Esophagus (tissue), 2 donors: ENCODE measurements at regions not wholly inside any gene's neighbourhood (a gene's known extent, or its start where the extent isn't known, plus 50 kb on each side); places are given as distances from the start of the nearest gene placed in this dataset.

Experiments used
- H3K27ac ChIP-seq, 2 donors: one replicate each; pipeline ENCODE4 v1.5.1; 2013; ENCODE audit warnings: low read depth in 2 of 2, mild to moderate bottlenecking in 2 of 2, inconsistent platforms in 1 of 2, low read length in 1 of 2, moderate library complexity in 1 of 2
- H3K27me3 ChIP-seq, 2 donors: one replicate each; pipeline ENCODE4 v1.6.1; 2013; ENCODE audit warnings: low read length in 2 of 2, control low read depth in 1 of 2, mild to moderate bottlenecking in 1 of 2; ENCODE audit not compliant: insufficient read depth in 2 of 2, control insufficient read depth in 1 of 2
- H3K36me3 ChIP-seq, 2 donors: one replicate each; pipeline ENCODE4 v1.6.1; 2013; ENCODE audit warnings: low read length in 1 of 2; ENCODE audit not compliant: control insufficient read depth in 2 of 2, insufficient read depth in 2 of 2
- H3K4me1 ChIP-seq, 2 donors: one replicate each; pipeline ENCODE4 v1.6.1; 2013; ENCODE audit warnings: low read length in 1 of 2; ENCODE audit not compliant: control insufficient read depth in 2 of 2, insufficient read depth in 2 of 2
- H3K4me3 ChIP-seq, 2 donors: one replicate each; pipeline ENCODE4 v1.5.1; 2013; ENCODE audit warnings: low read length in 2 of 2, mild to moderate bottlenecking in 2 of 2, low read depth in 1 of 2, moderate library complexity in 1 of 2
- H3K9me3 ChIP-seq, 2 donors: one replicate each; pipeline ENCODE4 v1.6.1; 2013; ENCODE audit warnings: mild to moderate bottlenecking in 2 of 2, low read depth in 1 of 2, low read length in 1 of 2, moderate library complexity in 1 of 2; ENCODE audit not compliant: control insufficient read depth in 2 of 2, insufficient read depth in 1 of 2
- WGBS, 2 donors: extraction: QIAGEN DNeasy Blood & Tissue Kit; methylation state at CpG; one replicate each; pipeline ENCODE4 v1.1.7; 2013; 5-methylcytosine and 5-hydroxymethylcytosine counted together
- donor health status: healthy with polysubstance abuse.
- donor health status: Bipolar disorder and iron deficiency.

DNA sequence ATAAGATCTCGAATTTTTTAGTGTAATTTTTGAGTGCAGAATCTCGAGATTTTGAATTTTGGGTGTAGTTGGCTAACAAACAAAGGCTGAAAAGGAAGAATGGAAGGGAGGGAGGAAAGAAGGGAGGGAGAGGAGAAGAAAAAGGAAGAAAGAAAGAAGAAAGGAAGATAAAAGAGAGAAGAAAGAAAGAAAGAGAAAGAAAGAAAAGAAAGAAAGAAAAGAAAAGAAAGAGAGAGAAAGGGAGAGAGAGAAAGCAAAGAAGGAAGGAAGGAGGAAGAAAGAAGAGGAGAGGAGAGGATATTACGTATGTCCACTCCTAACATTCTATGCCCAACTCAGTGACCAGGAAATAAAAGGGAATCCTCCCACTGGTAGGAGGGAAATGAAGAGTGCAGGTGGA is 169.6 kb downstream of the TBXT start:
- WGBS, 2 donors = 63 to 69% methylated on average over 3 of the region's 3 CpGs

DNA sequence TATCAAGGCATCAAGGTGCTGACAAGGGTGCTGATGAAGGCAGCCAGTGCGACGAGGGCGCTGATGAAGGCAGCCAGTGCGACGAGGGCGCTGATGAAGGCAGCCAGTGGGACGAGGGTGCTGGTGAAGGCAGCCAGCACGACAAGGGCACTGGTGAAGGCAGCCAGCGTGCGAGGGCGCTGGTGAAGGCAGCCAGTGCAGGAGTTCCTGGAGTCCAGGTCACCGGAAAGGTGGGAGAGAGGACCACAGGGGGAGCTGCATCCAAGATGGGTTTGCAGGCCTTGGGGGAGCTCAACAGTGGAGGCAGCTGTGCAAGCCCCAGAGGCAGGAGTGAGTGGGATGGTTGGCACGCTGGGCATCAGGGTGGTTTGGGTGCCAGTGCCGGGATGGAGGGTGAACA is 176.3 kb downstream of the TBXT start:
- no peak overlapping the region for H3K4me3 ChIP-seq
- peaks cover 0 to 5% of the 10 kb centered on the region in 2 donors for H3K27me3 ChIP-seq
- peaks cover 0 to 2% of the 10 kb centered on the region in 2 donors for H3K9me3 ChIP-seq
- H3K36me3 ChIP-seq = no peaks in the 10 kb centered on the region
- no peak overlapping the region for H3K27ac ChIP-seq
- WGBS, 2 donors = 79 to 84% methylated on average over 14 of the region's 14 CpGs
- H3K4me1 ChIP-seq = no peaks in the 10 kb centered on the region

More for the DNA sequence above, 169.6 kb downstream of the TBXT start:
- H3K9me3 ChIP-seq = peaks cover 0 to 4% of the 10 kb centered on the region in 2 donors
- H3K36me3 ChIP-seq = no peaks in the 10 kb centered on the region
- no peak overlapping the region for H3K4me3 ChIP-seq
- no peak overlapping the region for H3K27ac ChIP-seq
- H3K4me1 ChIP-seq = no peaks in the 10 kb centered on the region
- no peaks in the 10 kb centered on the region for H3K27me3 ChIP-seq

DNA sequence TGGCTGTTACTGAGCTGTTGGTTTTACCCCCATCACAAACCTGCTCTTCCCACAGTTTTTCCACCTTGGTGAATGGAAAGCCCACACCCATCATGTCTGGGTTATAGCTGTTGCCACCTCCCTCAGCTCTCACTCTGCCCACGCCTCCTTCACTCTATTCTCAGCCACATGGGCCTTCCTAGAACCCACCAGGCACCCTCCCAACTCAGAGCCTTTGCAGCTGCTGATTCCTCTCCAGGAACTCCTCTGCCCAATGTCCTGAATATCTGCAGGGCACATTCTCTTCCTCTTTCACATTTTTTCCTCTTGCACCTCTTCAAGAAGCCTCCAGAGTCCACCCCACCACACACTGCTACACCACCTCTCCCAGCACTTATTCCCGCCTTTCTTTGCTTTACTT is 177.4 kb downstream of the TBXT start:
- 48 to 64% methylated on average over 2 of the region's 2 CpGs for WGBS, 2 donors
- Histone ChIP-seq H3K4me3 (no peak overlapping the region), H3K27me3 (peaks cover 0 to 5% of the 10 kb centered on the region in 2 donors), H3K4me1 (no peaks in the 10 kb centered on the region), H3K36me3 (no peaks in the 10 kb centered on the region), H3K27ac (no peak overlapping the region), H3K9me3 (peaks cover 0 to 2% of the 10 kb centered on the region in 2 donors)

DNA sequence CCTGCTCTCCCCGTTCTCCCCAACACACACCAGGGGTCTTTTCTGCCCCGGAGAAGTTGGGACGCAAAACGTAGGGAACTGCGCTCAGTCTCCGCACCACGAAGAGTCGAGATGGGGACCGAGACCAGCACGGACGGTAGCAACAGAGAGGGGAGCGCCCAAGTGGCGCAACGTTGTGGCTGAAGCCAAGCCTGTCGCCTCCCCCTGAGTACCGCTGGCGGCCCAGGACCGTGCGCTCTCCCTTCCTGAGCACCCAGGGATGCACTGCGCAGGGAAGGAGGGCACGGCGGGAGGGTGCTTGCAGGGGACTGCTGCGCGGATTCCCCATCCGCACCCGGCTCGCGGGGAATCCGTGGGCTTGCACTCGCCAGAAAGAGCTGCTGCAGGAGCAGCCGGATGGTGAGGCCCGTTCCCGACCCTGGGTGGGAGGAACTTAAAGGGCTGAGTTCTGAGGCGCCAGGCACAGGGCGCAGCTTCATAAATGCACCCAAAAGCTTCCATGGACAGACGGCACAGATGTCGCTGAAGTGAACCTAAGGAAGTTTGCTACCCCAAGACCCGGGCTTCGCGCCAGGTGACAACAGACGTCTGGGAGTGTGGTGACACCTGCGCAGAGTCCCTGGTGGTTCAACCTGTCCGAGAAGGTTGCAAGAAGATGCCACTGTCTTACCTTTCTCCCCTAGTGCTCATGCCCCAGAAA is 178.7 kb downstream of the TBXT start:
- peaks cover 0 to 2% of the 10 kb centered on the region in 2 donors for H3K9me3 ChIP-seq
- no peak overlapping the region for H3K27ac ChIP-seq
- no peaks in the 10 kb centered on the region for H3K4me1 ChIP-seq
- peaks cover 0 to 5% of the 10 kb centered on the region in 2 donors for H3K27me3 ChIP-seq
- no peak overlapping the region for H3K4me3 ChIP-seq
- 5 to 6% methylated on average over 42 to 43 of the region's 43 CpGs for WGBS, 2 donors
- no peaks in the 10 kb centered on the region for H3K36me3 ChIP-seq

DNA sequence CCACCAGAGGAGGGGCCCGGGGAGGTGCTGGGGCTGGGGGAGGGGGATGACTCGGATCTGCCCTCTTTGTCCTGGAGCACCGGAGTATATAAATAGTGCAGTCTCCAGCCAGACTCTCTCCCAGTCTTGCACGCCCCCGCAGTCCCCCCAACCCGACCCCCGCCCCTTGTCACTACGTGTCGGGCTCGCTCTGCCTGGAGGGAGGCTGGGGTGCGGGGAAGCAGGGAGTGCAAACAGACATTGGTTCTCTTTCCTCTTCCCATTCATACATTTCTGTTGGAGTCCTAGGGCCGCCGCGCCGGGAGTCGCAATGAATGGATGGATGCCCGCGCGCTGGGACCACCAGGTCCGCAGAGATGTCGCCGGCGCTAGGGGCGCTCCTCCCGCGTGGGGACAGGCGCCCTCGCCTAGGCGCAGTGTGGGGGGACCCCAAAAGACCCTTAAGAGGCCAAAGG is 179.3 kb downstream of the TBXT start:
- WGBS, 2 donors = 2 to 3% methylated on average over 29 of the region's 29 CpGs
- H3K4me3 ChIP-seq = peak overlapping the region in 1 of 2 donors; percentile 35
- no peaks in the 10 kb centered on the region for H3K36me3 ChIP-seq
- H3K27me3 ChIP-seq = peaks cover 0 to 5% of the 10 kb centered on the region in 2 donors
- H3K9me3 ChIP-seq = peaks cover 0 to 2% of the 10 kb centered on the region in 2 donors
- no peaks in the 10 kb centered on the region for H3K4me1 ChIP-seq
- no peak overlapping the region for H3K27ac ChIP-seq

DNA sequence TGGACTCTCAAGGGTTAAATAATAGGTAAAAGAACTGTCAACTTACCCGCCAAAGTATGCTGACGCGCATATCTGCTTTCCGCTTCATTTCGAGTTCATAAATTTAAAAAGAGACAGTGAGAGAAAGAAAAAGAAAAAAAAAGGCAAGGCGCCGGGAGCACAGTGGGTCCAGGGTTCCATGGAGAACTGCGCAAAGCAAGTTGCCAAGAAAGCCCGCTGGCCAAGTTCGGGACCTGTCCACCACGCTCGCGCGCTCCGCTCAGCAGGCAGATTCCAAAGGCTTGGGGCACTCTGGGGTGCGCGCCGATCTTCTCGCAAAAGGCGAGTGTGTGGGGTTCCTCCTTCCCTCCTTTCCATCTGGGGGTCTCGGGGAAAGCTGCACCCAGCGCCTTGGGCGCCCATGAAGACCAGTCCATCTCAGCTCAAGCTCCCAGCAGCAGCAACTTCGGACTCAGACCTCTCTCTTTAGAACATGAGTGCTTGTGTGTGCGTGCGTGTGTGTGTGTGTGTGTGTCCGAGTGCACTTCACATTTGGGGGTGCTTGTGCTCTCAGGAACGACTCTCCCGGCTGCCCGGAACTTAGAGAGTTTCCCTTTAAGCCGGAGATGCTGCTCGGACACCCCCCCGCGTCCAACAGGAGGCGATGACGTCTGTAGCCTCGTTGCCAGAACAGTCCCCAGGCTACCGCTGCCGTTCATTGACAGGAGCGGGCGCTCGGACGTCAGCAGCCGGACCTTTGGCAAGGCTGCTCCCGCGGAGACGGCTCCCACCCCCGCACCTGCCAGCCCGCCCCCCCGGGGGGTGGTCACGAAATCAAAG is 180.0 kb downstream of the TBXT start:
- no peaks in the 10 kb centered on the region for H3K36me3 ChIP-seq
- H3K27ac ChIP-seq = no peak overlapping the region
- WGBS, 2 donors = 1% methylated on average over 51 of the region's 51 CpGs
- peak overlapping the region in 1 of 2 donors; percentile 35 for H3K4me3 ChIP-seq
- no peaks in the 10 kb centered on the region for H3K4me1 ChIP-seq
- H3K9me3 ChIP-seq = peaks cover 0 to 2% of the 10 kb centered on the region in 2 donors
- H3K27me3 ChIP-seq = peaks cover 0 to 5% of the 10 kb centered on the region in 2 donors

DNA sequence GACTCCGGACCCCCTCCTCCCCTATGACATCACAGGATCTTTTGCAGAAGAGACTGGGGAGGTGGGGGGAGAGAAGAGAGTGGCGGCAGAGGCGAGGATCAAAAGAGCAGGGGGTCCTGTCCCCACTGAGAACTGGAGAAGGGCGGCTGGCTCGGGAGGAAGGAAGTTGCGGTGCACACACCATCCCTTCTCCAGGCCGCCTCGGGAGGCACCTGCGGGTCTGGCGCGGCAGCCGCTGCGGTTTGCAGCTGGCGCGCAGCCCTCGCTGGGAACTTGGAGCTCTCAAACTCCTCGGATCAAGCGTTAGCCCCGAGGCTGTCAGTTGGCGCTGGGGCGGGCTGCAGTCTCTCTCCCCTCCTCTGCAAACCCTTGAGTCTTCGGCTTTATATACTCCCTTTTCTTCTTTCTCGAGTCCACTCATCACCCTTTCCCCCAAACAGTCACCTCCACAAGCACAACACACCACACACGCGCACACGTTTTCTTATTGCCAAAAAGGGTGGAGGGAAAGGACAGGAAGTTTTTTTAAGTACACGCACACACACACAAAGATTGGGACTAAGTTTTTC is 180.7 kb downstream of the TBXT start:
- H3K4me3 ChIP-seq = peak overlapping the region; percentile 15 to 35

DNA sequence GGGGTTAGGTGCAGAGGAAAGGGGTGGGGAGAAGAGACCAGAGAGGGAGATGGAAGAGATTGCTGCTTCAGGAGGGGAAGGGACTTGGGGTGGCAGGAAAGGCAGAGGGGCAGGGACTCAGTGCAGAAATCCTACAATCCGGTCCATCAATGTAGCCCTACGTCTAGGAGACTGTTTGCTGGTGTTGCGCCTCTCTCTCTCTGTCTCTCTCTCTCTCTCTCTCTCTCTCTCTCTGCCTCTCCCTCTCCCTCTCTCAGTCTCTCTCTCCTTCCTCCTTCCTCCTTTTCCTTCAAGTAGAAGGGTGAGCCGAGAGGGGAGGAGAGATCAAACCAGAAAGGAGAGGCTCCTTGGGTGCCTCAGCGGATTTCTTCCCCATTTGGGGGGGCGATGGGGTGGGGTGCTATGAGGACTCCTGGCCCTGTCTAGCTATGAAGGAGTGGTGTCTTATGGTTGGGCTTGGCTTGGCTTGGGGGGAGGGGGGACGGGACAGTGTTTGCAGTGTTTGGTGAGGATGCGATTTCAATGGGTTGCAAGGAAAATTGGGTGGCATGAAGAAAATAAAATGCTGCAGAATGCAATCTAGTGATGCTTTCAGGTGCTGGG is 181.2 kb downstream of the TBXT start:
- no peaks in the 10 kb centered on the region for H3K4me1 ChIP-seq
- no peak overlapping the region for H3K27ac ChIP-seq
- peaks cover 0 to 5% of the 10 kb centered on the region in 2 donors for H3K27me3 ChIP-seq
- WGBS, 2 donors = 1% methylated on average over 8 of the region's 8 CpGs
- peaks cover 0 to 2% of the 10 kb centered on the region in 2 donors for H3K9me3 ChIP-seq
- peak overlapping the region in 1 of 2 donors; percentile 35 for H3K4me3 ChIP-seq
- H3K36me3 ChIP-seq = no peaks in the 10 kb centered on the region

More for the DNA sequence above, 180.7 kb downstream of the TBXT start:
- Histone ChIP-seq H3K36me3 (no peaks in the 10 kb centered on the region), H3K27me3 (peaks cover 0 to 5% of the 10 kb centered on the region in 2 donors), H3K9me3 (peaks cover 0 to 2% of the 10 kb centered on the region in 2 donors), H3K27ac (no peak overlapping the region), H3K4me1 (no peaks in the 10 kb centered on the region)
- 0 to 2% methylated on average over 18 to 27 of the region's 27 CpGs for WGBS, 2 donors

DNA sequence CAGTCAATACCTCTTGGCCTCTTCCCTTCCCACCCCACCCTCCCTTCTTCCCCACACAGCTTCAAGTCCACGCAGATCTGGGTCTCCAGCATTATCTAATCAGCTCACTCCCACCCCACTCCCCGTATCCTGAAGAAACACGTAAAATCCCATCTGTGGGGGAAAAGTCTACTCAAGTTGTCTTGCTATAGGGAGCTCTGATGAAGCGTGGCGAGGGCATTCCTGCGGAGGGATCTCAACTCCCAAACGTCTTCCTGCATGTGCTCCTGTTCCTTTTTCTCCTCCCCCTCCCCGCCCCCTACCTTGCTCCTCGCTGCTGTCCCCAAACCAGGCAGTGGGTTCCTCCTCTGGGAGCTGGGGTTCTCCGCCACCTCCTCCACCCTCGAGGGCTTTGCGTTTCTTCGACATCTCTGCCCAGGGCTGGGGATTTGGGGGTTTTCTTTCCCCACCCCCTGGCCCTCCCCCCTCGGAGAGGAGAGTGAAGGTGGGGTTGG is 181.8 kb downstream of the TBXT start:
- H3K4me1 ChIP-seq = no peaks in the 10 kb centered on the region
- no peak overlapping the region for H3K27ac ChIP-seq
- H3K36me3 ChIP-seq = no peaks in the 10 kb centered on the region
- H3K27me3 ChIP-seq = peaks cover 0 to 5% of the 10 kb centered on the region in 2 donors
- no peak overlapping the region for H3K4me3 ChIP-seq
- peaks cover 0 to 2% of the 10 kb centered on the region in 2 donors for H3K9me3 ChIP-seq
- 17 to 21% methylated on average over 13 to 14 of the region's 14 CpGs for WGBS, 2 donors
